ENCODE measurements at regions not wholly inside any gene's neighbourhood (a gene's known extent, or its start where the extent isn't known, plus 50 kb on each side); places are given as distances from the start of the nearest gene placed in this dataset.

DNA sequence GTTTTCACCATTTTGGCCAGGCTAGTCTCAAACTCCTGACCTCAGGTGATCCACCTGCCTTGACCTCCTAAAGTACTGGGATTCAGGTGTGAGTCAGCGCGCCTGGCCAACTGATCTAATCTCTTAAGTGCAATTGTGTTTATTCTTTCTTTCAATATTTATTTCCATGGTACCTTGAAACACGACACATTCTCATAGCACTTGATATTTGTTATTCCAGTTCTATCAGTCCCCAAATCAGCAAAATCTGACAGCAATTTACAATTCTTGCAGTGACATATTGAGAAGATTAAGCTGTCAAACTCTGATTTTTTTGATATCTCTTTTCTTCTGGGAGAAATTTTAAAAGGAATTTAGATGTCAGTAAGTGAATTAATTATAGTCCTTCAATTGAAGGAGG is 218.1 kb upstream of the FAT4 start:
- 67% methylated on average over 3 of the region's 3 CpGs for WGBS (ENCODE audit: insufficient coverage, insufficient replicate concordance, low lambda C conversion rate, missing lambda C conversion rate)
- no peak overlapping the region for H3K4me2 ChIP-seq (ENCODE audit: control insufficient read depth, insufficient read depth)
- intact Hi-C loops (cut with micrococcal nuclease; ENCODE audit: unreplicated experiment) = no loop called here

More for the DNA sequence above, 218.1 kb upstream of the FAT4 start:
- Histone ChIP-seq H3K9me3 (replicated peaks; ENCODE audit: control insufficient read depth, insufficient read depth, low read length) (no peaks in the 10 kb centered on the region), H3K27me3 (replicated peaks in 1 of 2; ENCODE audit: control insufficient read depth in 2 of 2, insufficient read depth in 2 of 2, low read length in 1 of 2) (no peaks in the 10 kb centered on the region), H3K36me3 (ENCODE audit: control insufficient read depth in 2 of 2, insufficient read depth in 2 of 2, low read length in 1 of 2) (no peaks in the 10 kb centered on the region), H3K4me3 (no peak overlapping the region), H3K27ac (ENCODE audit: control insufficient read depth, insufficient read depth) (no peak overlapping the region), H3K4me1 (ENCODE audit: control insufficient read depth, insufficient read depth, low read length) (no peaks in the 10 kb centered on the region), H2AFZ (ENCODE audit: control insufficient read depth, low read depth, low read length) (no peak overlapping the region), H3K9ac (ENCODE audit: control insufficient read depth, insufficient read depth, low read length) (no peak overlapping the region), H3K79me2 (ENCODE audit: control insufficient read depth, insufficient read depth, low read length) (no peaks in the 10 kb centered on the region), H4K20me1 (ENCODE audit: control insufficient read depth, insufficient read depth) (no peaks in the 10 kb centered on the region)
- in situ Hi-C loops (cut with MboI) = no loop called here
- FAIRE-seq = no peak
- no peak for DNase-seq (ENCODE audit: low read depth, low spot score)
- ChIA-PET RAD21 (ENCODE audit: unreplicated experiment) (no interaction called here), POLR2A (no interaction called here), CTCF (no interaction called here), SMC1A (ENCODE audit: uncharacterized antibody, unreplicated experiment) (no interaction called here)
- BruUV-seq (replicated peaks) = no TSS peak
- ATAC-seq = no peak
- TF ChIP-seq, protein P1, sequence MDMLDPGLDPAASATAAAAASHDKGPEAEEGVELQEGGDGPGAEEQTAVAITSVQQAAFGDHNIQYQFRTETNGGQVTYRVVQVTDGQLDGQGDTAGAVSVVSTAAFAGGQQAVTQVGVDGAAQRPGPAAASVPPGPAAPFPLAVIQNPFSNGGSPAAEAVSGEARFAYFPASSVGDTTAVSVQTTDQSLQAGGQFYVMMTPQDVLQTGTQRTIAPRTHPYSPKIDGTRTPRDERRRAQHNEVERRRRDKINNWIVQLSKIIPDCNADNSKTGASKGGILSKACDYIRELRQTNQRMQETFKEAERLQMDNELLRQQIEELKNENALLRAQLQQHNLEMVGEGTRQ (IDR thresholded peaks at IDR 0.05; ENCODE audit: borderline replicate concordance, low read depth, low read length) = no peak
- TF ChIP-seq WRNIP1 (IDR thresholded peaks at IDR 0.05; ENCODE audit: borderline replicate concordance, low read depth, low read length) (no peak), ETV6 (conservative IDR thresholded peaks at IDR 0.05 in 1 of 2, IDR thresholded peaks at IDR 0.05 in 1 of 2; ENCODE audit: borderline replicate concordance in 1 of 2, low read depth in 1 of 2) (no peak), NBN (IDR thresholded peaks at IDR 0.05) (no peak), TARDBP (IDR thresholded peaks at IDR 0.05; ENCODE audit: borderline replicate concordance) (no peak), SRF (IDR thresholded peaks at IDR 0.05; ENCODE audit: low read depth in 2 of 2, low read length in 2 of 2) (no peak), BMI1 (IDR thresholded peaks at IDR 0.05; ENCODE audit: borderline replicate concordance) (no peak), SIX5 (IDR thresholded peaks at IDR 0.05; ENCODE audit: low read depth, low read length, severe bottlenecking) (no peak), ZNF274 (IDR thresholded peaks at IDR 0.05; ENCODE audit: insufficient read depth, insufficient read length) (no peak), IRF4 (IDR thresholded peaks at IDR 0.05; ENCODE audit: low read depth, low read length) (no peak), ZNF622 (IDR thresholded peaks at IDR 0.05) (no peak), TCF3 (IDR thresholded peaks at IDR 0.05; ENCODE audit: borderline replicate concordance, insufficient read depth, low read depth, low read length) (no peak)
- TF ChIP-seq, protein P2, sequence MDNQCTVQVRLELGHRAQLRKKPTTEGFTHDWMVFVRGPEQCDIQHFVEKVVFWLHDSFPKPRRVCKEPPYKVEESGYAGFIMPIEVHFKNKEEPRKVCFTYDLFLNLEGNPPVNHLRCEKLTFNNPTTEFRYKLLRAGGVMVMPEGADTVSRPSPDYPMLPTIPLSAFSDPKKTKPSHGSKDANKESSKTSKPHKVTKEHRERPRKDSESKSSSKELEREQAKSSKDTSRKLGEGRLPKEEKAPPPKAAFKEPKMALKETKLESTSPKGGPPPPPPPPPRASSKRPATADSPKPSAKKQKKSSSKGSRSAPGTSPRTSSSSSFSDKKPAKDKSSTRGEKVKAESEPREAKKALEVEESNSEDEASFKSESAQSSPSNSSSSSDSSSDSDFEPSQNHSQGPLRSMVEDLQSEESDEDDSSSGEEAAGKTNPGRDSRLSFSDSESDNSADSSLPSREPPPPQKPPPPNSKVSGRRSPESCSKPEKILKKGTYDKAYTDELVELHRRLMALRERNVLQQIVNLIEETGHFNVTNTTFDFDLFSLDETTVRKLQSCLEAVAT (IDR thresholded peaks at IDR 0.05) = no peak
- TF ChIP-seq, protein P3, sequence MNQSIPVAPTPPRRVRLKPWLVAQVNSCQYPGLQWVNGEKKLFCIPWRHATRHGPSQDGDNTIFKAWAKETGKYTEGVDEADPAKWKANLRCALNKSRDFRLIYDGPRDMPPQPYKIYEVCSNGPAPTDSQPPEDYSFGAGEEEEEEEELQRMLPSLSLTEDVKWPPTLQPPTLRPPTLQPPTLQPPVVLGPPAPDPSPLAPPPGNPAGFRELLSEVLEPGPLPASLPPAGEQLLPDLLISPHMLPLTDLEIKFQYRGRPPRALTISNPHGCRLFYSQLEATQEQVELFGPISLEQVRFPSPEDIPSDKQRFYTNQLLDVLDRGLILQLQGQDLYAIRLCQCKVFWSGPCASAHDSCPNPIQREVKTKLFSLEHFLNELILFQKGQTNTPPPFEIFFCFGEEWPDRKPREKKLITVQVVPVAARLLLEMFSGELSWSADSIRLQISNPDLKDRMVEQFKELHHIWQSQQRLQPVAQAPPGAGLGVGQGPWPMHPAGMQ (IDR thresholded peaks at IDR 0.05; ENCODE audit: borderline replicate concordance) = no peak

Data from GM12878 (cell line).